ENCODE measurements at regions not wholly inside any gene's neighbourhood (a gene's known extent, or its start where the extent isn't known, plus 50 kb on each side); places are given as distances from the start of the nearest gene placed in this dataset.

GRCh38 chr7:131778601-131779000 is 222.2 kb upstream of the PODXL start:
- Histone ChIP-seq H2BK5ac (ENCODE audit: low read depth, low read length, poor library complexity, severe bottlenecking) (no peak overlapping the region), H4K91ac (ENCODE audit: insufficient read depth, low read depth, low read length) (no peak overlapping the region), H3K79me1 (ENCODE audit: low read depth in 1 of 2, low read length in 2 of 2) (no peaks in the 10 kb centered on the region), H3K4me2 (ENCODE audit: low read depth, low read length) (no peak overlapping the region), H2BK120ac (ENCODE audit: low read depth, low read length) (no peak overlapping the region), H4K20me1 (ENCODE audit: insufficient read depth, low read length) (no peaks in the 10 kb centered on the region), H4K5ac (ENCODE audit: low read depth, low read length) (no peak overlapping the region), H2BK15ac (ENCODE audit: low read depth, low read length) (no peak overlapping the region), H3K4me3 (ENCODE audit: insufficient read depth, low read depth, low read length) (no peak overlapping the region), H2AK9ac (replicated peaks; ENCODE audit: low read depth, low read length, poor library complexity) (no peak overlapping the region), H3K9ac (ENCODE audit: low read depth, low read length) (no peak overlapping the region), H3K9me1 (ENCODE audit: insufficient read depth, low read length) (no peaks in the 10 kb centered on the region), H2BK20ac (ENCODE audit: low read depth, low read length) (no peak overlapping the region), H3K27ac (ENCODE audit: insufficient read depth, low read length) (no peak overlapping the region), H3K18ac (ENCODE audit: low read depth, low read length) (no peak overlapping the region), H3K23ac (ENCODE audit: low read depth, low read length) (no peak overlapping the region), H3K56ac (ENCODE audit: extremely low read depth, insufficient read depth, low read length) (no peak overlapping the region), H3K4me1 (ENCODE audit: control insufficient read depth, insufficient read depth, low read length) (no peaks in the 10 kb centered on the region), H3K36me3 (ENCODE audit: control insufficient read depth, insufficient read depth, low read length) (no peaks in the 10 kb centered on the region), H3K27me3 (ENCODE audit: control insufficient read depth, insufficient read depth, low read length) (no peaks in the 10 kb centered on the region), H2AFZ (replicated peaks; ENCODE audit: low read length, poor library complexity) (no peak overlapping the region), H4K8ac (ENCODE audit: low read depth in 2 of 2, low read length in 2 of 2) (no peak overlapping the region), H3K4ac (ENCODE audit: low read depth, low read length) (no peak overlapping the region), H3K14ac (replicated peaks; ENCODE audit: low read depth, low read length) (no peak overlapping the region), H3K9me3 (ENCODE audit: control insufficient read depth, insufficient read depth, low read length) (no peaks in the 10 kb centered on the region), H2AK5ac (ENCODE audit: low read depth, low read length) (no peak overlapping the region)
- in situ Hi-C loops (cut with MboI; ENCODE audit: low sequenced_read_pairs): no loop called here
- 50% methylated on average over 1 of the region's 2 CpGs; no CpG with 5 or more reads in 1 of the 2 experiments for WGBS, 2 experiments (ENCODE audit: extremely low coverage in 2 of 2, insufficient read length in 1 of 2)
- DNase-seq (no peak), ATAC-seq (ENCODE audit: low read depth) (no peak)
- TF ChIP-seq USF2 (IDR thresholded peaks at IDR 0.05; ENCODE audit: low read depth, low read length) (no peak), CEBPB (IDR thresholded peaks at IDR 0.05; ENCODE audit: low read depth, low read length) (no peak), MXI1 (IDR thresholded peaks at IDR 0.05; ENCODE audit: borderline replicate concordance, low read depth, low read length) (no peak), POLR2A (IDR thresholded peaks at IDR 0.05; ENCODE audit: low read depth, low read length) (no peak)
- POLR2A ChIA-PET (ENCODE audit: unreplicated experiment): no interaction called here
- no TSS peak for BruUV-seq (replicated peaks)
- intact Hi-C loops (cut with micrococcal nuclease): no loop called here
- CTCF ChIA-PET: no interaction called here
- dilution Hi-C loops (cut with HindIII; ENCODE audit: low sequenced_read_pairs, unreplicated experiment): no loop called here

Measured in IMR-90 (cell line).